ENCODE measurements at regions not wholly inside any gene's neighbourhood (a gene's known extent, or its start where the extent isn't known, plus 50 kb on each side); places are given as distances from the start of the nearest gene placed in this dataset.
A peak's percentile ranks its signal among the peaks of the same experiment; 100 is the strongest.

GRCh38 chr12:64997858-64998257, 123.2 kb downstream of the WIF1 start:
- no peaks in the 10 kb centered on the region for H3K36me3 ChIP-seq
- intact Hi-C loops (cut with DNase I), result no loop called here
- no peaks in the 10 kb centered on the region for H3K9me3 ChIP-seq
- no peak overlapping the region for H3K27ac ChIP-seq
- TF ChIP-seq, protein P1, sequence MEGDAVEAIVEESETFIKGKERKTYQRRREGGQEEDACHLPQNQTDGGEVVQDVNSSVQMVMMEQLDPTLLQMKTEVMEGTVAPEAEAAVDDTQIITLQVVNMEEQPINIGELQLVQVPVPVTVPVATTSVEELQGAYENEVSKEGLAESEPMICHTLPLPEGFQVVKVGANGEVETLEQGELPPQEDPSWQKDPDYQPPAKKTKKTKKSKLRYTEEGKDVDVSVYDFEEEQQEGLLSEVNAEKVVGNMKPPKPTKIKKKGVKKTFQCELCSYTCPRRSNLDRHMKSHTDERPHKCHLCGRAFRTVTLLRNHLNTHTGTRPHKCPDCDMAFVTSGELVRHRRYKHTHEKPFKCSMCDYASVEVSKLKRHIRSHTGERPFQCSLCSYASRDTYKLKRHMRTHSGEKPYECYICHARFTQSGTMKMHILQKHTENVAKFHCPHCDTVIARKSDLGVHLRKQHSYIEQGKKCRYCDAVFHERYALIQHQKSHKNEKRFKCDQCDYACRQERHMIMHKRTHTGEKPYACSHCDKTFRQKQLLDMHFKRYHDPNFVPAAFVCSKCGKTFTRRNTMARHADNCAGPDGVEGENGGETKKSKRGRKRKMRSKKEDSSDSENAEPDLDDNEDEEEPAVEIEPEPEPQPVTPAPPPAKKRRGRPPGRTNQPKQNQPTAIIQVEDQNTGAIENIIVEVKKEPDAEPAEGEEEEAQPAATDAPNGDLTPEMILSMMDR (IDR thresholded peaks at IDR 0.05), result no peak
- H3K4me3 ChIP-seq, result no peak overlapping the region
- H3K27me3 ChIP-seq, result no peaks in the 10 kb centered on the region
- peak; percentile 58 for ATAC-seq
- DNase-seq, result peak in 2 of 4 donors; percentile 27 to 36
- H3K4me1 ChIP-seq, result peaks cover 0 to 6% of the 10 kb centered on the region in 2 donors

GRCh38 chr12:64998371-64999147, 122.5 kb downstream of the WIF1 start:
- DNase-seq, result peak in 2 of 4 donors; percentile 78 to 85
- peaks cover 0 to 6% of the 10 kb centered on the region in 2 donors for H3K4me1 ChIP-seq
- TF ChIP-seq, protein P1 (IDR thresholded peaks at IDR 0.05), result no peak
- no peaks in the 10 kb centered on the region for H3K9me3 ChIP-seq
- intact Hi-C loops (cut with DNase I), result no loop called here
- H3K27me3 ChIP-seq, result no peaks in the 10 kb centered on the region
- no peak overlapping the region for H3K4me3 ChIP-seq
- peak; percentile 62 for ATAC-seq
- no peak overlapping the region for H3K27ac ChIP-seq
- no peaks in the 10 kb centered on the region for H3K36me3 ChIP-seq

DNA sequence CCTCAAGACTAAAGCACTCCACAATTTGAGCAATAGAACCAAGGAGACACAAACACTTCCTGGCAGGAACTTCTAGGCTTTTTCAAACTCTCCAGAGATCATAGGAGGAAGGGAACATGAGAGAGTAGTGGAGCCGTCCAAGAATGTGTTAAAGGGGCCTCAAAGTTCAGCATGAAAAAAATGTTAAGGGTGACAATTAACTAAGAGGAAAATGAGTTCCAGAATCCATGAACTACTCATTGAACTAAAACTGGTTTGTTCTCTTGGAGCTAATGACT, 122.0 kb downstream of the WIF1 start:
- ATAC-seq, result peak; percentile 56

More for the DNA sequence above, 122.0 kb downstream of the WIF1 start:
- no peaks in the 10 kb centered on the region for H3K36me3 ChIP-seq
- no peaks in the 10 kb centered on the region for H3K9me3 ChIP-seq
- no peak overlapping the region for H3K27ac ChIP-seq
- peaks cover 0 to 6% of the 10 kb centered on the region in 2 donors for H3K4me1 ChIP-seq
- peak in 1 of 4 donors; percentile 19 for DNase-seq
- TF ChIP-seq, protein P1 (IDR thresholded peaks at IDR 0.05), result no peak
- intact Hi-C loops (cut with DNase I), result no loop called here
- no peaks in the 10 kb centered on the region for H3K27me3 ChIP-seq
- no peak overlapping the region for H3K4me3 ChIP-seq
